K562 (cell line): ENCODE measurements at regions not wholly inside any gene's neighbourhood (a gene's known extent, or its start where the extent isn't known, plus 50 kb on each side); places are given as distances from the start of the nearest gene placed in this dataset.

Source experiments
- ATAC-seq: fragments of 200-7000 bp; cut with Tn5 transposase; 3 replicates; pipeline ENCODE4 v1.9.1; 2020; ENCODE audit warnings: moderate library complexity
- BruUV-seq: library from RNA; stranded (reverse); fragments of 400-500 nt; replicated peaks from 2 replicates; lab custom pipeline; 2021; lab: Mats Ljungman, UMichigan
- CTCF ChIA-PET: fragments of 300-600 bp; formaldehyde crosslinking; extraction: SDS; loops from one replicate; lab custom pipeline; 2021; ENCODE audit warnings: low intra/inter-chr PET ratio; lab: Yijun Ruan, JAX
- POLR2A ChIA-PET: fragments of 300-600, 350-650 bp; sonication (Branson Sonifier 250); formaldehyde crosslinking; extraction: SDS; loops from one replicate; lab custom pipeline; 2021; ENCODE audit warnings: antibody characterized with exemption, inconsistent platforms; lab: Yijun Ruan, JAX
- DNase-seq, 4 experiments: peaks; one replicate each; pipeline versions ENCODE4 v3.0.0 to v3.0.0-alpha.2; 2011 to 2018; ENCODE audit warnings: low spot score in 3 of 4, mixed read lengths in 3 of 4; ENCODE audit errors: extremely low read depth in 1 of 4
- FAIRE-seq: peaks from 2 replicates; lab custom pipeline; 2011; peaks lifted over from hg19 to GRCh38; lab: Jason Lieb, UNC
- H2AFZ ChIP-seq: 2 replicates; pipeline ENCODE4 v1.6.0; 2011; ENCODE audit warnings: low read depth, low read length, control low read depth, inconsistent platforms
- H3K27ac ChIP-seq: fragments of 200-600 bp; 3 replicates; pipeline ENCODE4 v1.8.0; 2011; ENCODE audit warnings: low read depth, mild to moderate bottlenecking, control low read depth, inconsistent platforms, low read length, moderate library complexity, mixed read lengths; ENCODE audit errors: extremely low read depth
- H3K27me3 ChIP-seq, 2 experiments: fragments of 300-600 bp in 1 of 2; 2 replicates in 1 of 2; 3 replicates in 1 of 2; pipeline versions ENCODE4 v1.6.0 to v1.8.0; 2011; ENCODE audit warnings: inconsistent platforms in 2 of 2, low read length in 2 of 2, mild to moderate bottlenecking in 1 of 2, mixed read lengths in 1 of 2, moderate library complexity in 1 of 2; ENCODE audit not compliant: control insufficient read depth in 2 of 2, insufficient read depth in 2 of 2
- H3K36me3 ChIP-seq: fragments of 300-600 bp; 3 replicates; pipeline ENCODE4 v1.8.0; 2011; ENCODE audit warnings: mild to moderate bottlenecking, low read length, inconsistent platforms; ENCODE audit not compliant: control insufficient read depth, insufficient read depth
- H3K4me1 ChIP-seq, 2 experiments: fragments of 200-600 bp in 1 of 2; replicated peaks in 1 of 2; 2 replicates in 1 of 2; 3 replicates in 1 of 2; pipeline versions ENCODE4 v1.5.1 to v1.8.0; 2011; ENCODE audit warnings: inconsistent platforms in 2 of 2, low read length in 2 of 2, mild to moderate bottlenecking in 1 of 2, mixed read lengths in 1 of 2, moderate library complexity in 1 of 2; ENCODE audit not compliant: control insufficient read depth in 2 of 2, insufficient read depth in 2 of 2
- H3K4me2 ChIP-seq: 2 replicates; pipeline ENCODE4 v1.6.1; 2011; ENCODE audit warnings: low read length, control low read depth, inconsistent platforms, mixed read lengths; ENCODE audit not compliant: insufficient read depth
- H3K4me3 ChIP-seq: fragments of 200-600 bp; sonication (generic), shearing (Covaris generic); 2 replicates; pipeline ENCODE4 v1.5.1; 2016; ENCODE audit warnings: control low read depth, inconsistent platforms
- H3K79me2 ChIP-seq: fragments of 200-600 bp; 3 replicates; pipeline ENCODE4 v1.8.0; 2011; ENCODE audit warnings: low read length, inconsistent platforms; ENCODE audit not compliant: control insufficient read depth, insufficient read depth
- H3K9ac ChIP-seq, 2 experiments: 2 replicates each; pipeline versions ENCODE4 v1.6.0 to v1.6.1; 2011; ENCODE audit warnings: low read depth in 2 of 2, low read length in 2 of 2, control low read depth in 1 of 2, inconsistent platforms in 1 of 2, mild to moderate bottlenecking in 1 of 2, mixed read lengths in 1 of 2; ENCODE audit not compliant: insufficient read depth in 1 of 2
- H3K9me1 ChIP-seq: one replicate; pipeline ENCODE4 v1.6.0; 2011; ENCODE audit warnings: inconsistent platforms, mild to moderate bottlenecking, low read length, moderate library complexity; ENCODE audit not compliant: control insufficient read depth, insufficient read depth
- H3K9me3 ChIP-seq: replicated peaks from 2 replicates; pipeline ENCODE4 v1.5.1; 2011; ENCODE audit warnings: low read depth, low read length, inconsistent platforms; ENCODE audit not compliant: control insufficient read depth, insufficient read depth
- H4K20me1 ChIP-seq: replicated peaks from 2 replicates; pipeline ENCODE4 v1.6.1; 2011; ENCODE audit warnings: low read length, inconsistent platforms, mixed read lengths; ENCODE audit not compliant: control insufficient read depth, insufficient read depth
- FOSL1 ChIP-seq: fragments of 200-800 bp; sonication (Bioruptor generic); conservative IDR thresholded peaks from 2 replicates; pipeline ENCODE4 v1.6.1; 2016; ENCODE audit warnings: missing genetic modification characterization, missing compliant biosample characterization
- GATA2 ChIP-seq: sonication (generic); formaldehyde crosslinking; IDR thresholded peaks from 2 replicates; pipeline ENCODE4 v1.4.0; 2020; ENCODE audit warnings: mild to moderate bottlenecking, missing genetic modification reagents
- MCM3 ChIP-seq: fragments of 450-650 bp; IDR thresholded peaks from 2 replicates; pipeline ENCODE4 v1.6.1; 2016
- MEF2D ChIP-seq: conservative IDR thresholded peaks from 2 replicates; pipeline ENCODE4 v1.6.1; 2016; ENCODE audit warnings: low read depth, missing genetic modification characterization, missing compliant biosample characterization
- MYBL2 ChIP-seq, 2 experiments: fragments of 450-650 bp in 1 of 2; sonication (generic) in 1 of 2; formaldehyde crosslinking in 1 of 2; IDR thresholded peaks; 2 replicates each; pipeline versions ENCODE4 v1.6.1 to v1.8.1; 2017 to 2022; ENCODE audit warnings: borderline replicate concordance in 1 of 2, inconsistent platforms in 1 of 2, low read depth in 1 of 2, mild to moderate bottlenecking in 1 of 2, missing genetic modification reagents in 1 of 2, moderate library complexity in 1 of 2
- POLR3A ChIP-seq: IDR thresholded peaks from 2 replicates; pipeline ENCODE4 v1.6.1; 2011; ENCODE audit warnings: borderline replicate concordance, mild to moderate bottlenecking, moderate library complexity; ENCODE audit not compliant: insufficient read length, insufficient read depth; ENCODE audit errors: extremely low read depth
- ZFP30 ChIP-seq: fragments of 250-450 bp; sonication (Bioruptor Pico); IDR thresholded peaks from 2 replicates; pipeline ENCODE4 v1.8.0; 2022; ENCODE audit warnings: moderate library complexity, mild to moderate bottlenecking, inconsistent platforms, borderline replicate concordance
- WGBS: fragments of 100-300 bp; shearing (Covaris generic); methylation state at CpG from one replicate; pipeline ENCODE4 v1.1.6; 2016; ENCODE audit warnings: low coverage, mixed read lengths; ENCODE audit not compliant: insufficient coverage; ENCODE audit errors: missing lambda C conversion rate; 5-methylcytosine and 5-hydroxymethylcytosine counted together
- in situ Hi-C: fragments of 300-500 bp; cut with MboI; formaldehyde crosslinking; loops from 4 replicates; pipeline ENCODE4 v1.15.0; 2018; ENCODE audit warnings: inconsistent platforms, mixed read lengths
- intact Hi-C: fragments of 100-400 bp; cut with micrococcal nuclease; formaldehyde crosslinking; loops from 2 replicates; pipeline ENCODE4 v1.14.2; 2022
- TF ChIP-seq, protein P1 (sequence below): fragments of 250-450 bp; sonication (Bioruptor Pico); IDR thresholded peaks from 2 replicates; pipeline ENCODE4 v1.8.0; 2022; ENCODE audit warnings: inconsistent platforms

DNA sequence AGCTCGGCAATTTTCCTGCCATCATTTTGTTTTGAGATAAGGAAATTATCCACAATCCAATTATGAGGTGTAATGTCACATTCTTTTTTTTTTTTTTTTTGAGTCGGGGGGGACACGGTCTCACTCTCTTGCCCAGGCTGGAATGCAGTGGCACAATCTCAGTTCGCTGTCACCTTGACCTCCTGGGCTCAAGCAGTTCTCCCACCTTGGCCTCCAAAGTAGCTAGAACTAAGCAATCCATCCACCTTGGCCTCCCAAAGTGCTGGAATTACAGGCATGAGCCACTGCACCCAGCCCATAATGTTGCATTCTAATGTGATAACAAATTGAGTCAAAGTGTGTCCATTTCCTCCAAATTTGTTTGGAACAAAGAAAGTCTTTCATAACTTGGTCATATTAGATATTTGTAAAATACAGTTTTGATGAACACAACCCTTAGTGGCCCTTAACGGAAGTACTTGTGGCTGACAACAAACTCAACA lies 144.1 kb upstream of the AFDN start (continued):
- TF ChIP-seq MYBL2 (IDR thresholded peaks at IDR 0.05; ENCODE audit: low read depth), result no peak
- TF ChIP-seq MYBL2 (CRISPR knock-in tag; IDR thresholded peaks at IDR 0.05; ENCODE audit: borderline replicate concordance), result no peak
- no peak for TF ChIP-seq MCM3
- no peak for TF ChIP-seq ZFP30 (CRISPR knock-in tag)
- no peak for TF ChIP-seq POLR3A
- TF ChIP-seq, protein P1, sequence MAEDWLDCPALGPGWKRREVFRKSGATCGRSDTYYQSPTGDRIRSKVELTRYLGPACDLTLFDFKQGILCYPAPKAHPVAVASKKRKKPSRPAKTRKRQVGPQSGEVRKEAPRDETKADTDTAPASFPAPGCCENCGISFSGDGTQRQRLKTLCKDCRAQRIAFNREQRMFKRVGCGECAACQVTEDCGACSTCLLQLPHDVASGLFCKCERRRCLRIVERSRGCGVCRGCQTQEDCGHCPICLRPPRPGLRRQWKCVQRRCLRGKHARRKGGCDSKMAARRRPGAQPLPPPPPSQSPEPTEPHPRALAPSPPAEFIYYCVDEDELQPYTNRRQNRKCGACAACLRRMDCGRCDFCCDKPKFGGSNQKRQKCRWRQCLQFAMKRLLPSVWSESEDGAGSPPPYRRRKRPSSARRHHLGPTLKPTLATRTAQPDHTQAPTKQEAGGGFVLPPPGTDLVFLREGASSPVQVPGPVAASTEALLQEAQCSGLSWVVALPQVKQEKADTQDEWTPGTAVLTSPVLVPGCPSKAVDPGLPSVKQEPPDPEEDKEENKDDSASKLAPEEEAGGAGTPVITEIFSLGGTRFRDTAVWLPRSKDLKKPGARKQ, result no peak
- TF ChIP-seq, all 486 proteins: peak for 0

DNA sequence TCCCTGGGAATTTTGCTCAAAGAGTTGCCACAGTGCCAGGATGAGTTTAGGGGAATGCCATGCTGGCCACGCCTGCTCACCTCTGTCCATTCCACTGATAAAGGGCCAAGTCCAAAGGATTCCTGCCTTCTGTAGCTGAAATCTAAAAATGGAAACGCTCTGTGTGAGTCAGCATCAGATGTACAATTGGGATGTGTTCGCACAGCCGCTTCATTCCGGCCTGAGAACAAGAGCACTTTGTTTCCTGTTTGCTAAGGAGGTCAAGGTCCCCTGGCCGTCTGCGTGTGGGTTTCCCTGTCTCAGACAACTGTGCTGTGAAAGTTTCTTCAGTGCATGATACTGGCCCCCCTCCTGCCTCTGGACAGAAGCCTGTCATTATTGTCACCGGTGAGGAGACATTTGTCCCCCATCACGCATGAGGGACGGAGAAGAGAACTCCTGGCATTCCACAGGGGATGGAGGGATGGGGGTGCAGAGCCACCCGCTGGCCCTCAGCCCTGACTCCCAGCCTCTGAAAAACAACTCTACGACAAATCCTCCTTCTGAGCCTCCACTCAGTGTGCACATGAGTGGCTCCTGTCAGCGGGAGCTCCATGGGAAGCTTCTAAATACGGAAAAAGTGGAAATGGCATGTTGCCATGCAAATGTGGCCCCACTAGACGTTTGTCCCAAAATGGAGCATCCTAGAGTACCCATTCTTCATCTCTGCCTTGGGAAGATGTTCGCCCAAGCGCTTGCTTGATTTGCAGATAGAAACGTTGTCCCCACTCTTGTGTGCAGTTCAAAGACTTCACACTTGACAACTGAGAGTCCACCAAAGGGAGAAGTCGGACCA lies 143.5 kb upstream of the AFDN start:
- no peak for FAIRE-seq
- CTCF ChIA-PET, result no interaction called here
- in situ Hi-C loops, result no loop called here

More for the DNA sequence above, 143.5 kb upstream of the AFDN start:
- no peak overlapping the region for H3K4me3 ChIP-seq
- H3K4me1 ChIP-seq, result peaks cover 0 to 5% of the 10 kb centered on the region in 2 experiments; a peak in 1 of 5 replicates
- no TSS peak for BruUV-seq
- DNase-seq (no peak), ATAC-seq (no peak)
- peaks cover 7% of the 10 kb centered on the region; the same call in 1 of the 2 replicates for H3K9me3 ChIP-seq
- TF ChIP-seq GATA2 (CRISPR knock-in tag) (no peak), FOSL1 (tag) (peak; percentile 51), MEF2D (tag) (peak; percentile 62)
- 3% methylated on average over 19 of the region's 19 CpGs for WGBS
- no peaks in the 10 kb centered on the region for H3K79me2 ChIP-seq
- H2AFZ ChIP-seq, result no peak overlapping the region
- no peaks in the 10 kb centered on the region for H3K36me3 ChIP-seq
- intact Hi-C loops, result no loop called here
- H3K9ac ChIP-seq, result no peak overlapping the region
- no peak overlapping the region for H3K4me2 ChIP-seq
- POLR2A ChIA-PET, result interaction anchor here (1.0 kb wide), 1 partner anchor 10 kb away, joined by 3 read pairs; no protein-coding TSS in a partner anchor
- H3K27me3 ChIP-seq, result peaks cover 58 to 83% of the 10 kb centered on the region in 2 experiments
- H3K9me1 ChIP-seq, result no peaks in the 10 kb centered on the region
- H4K20me1 ChIP-seq, result 0 out of 2 replicates have a peak, but pooled peaks cover 2% of the 10 kb centered on the region
- no peak overlapping the region for H3K27ac ChIP-seq
